WTC11 (cell line): ENCODE measurements at regions not wholly inside any gene's neighbourhood (a gene's known extent, or its start where the extent isn't known, plus 50 kb on each side); places are given as distances from the start of the nearest gene placed in this dataset.

Source experiments
- ATAC-seq: fragments of 200-7000 bp; cut with Tn5 transposase; 2 replicates; pipeline ENCODE4 v1.10.0; 2021; ENCODE audit warnings: mild to moderate bottlenecking, moderate library complexity
- CTCF ChIA-PET: fragments of 300-600 bp; sonication (Branson Sonifier 250); formaldehyde crosslinking; loops from one replicate; lab custom pipeline; 2021; ENCODE audit warnings: antibody characterized with exemption; lab: Charles Lee
- POLR2A ChIA-PET: fragments of 350-600 bp; sonication (Branson Sonifier 250); formaldehyde crosslinking; loops from one replicate; lab custom pipeline; 2021; ENCODE audit warnings: antibody characterized with exemption; lab: Charles Lee
- DNase-seq: peaks from one replicate; pipeline ENCODE4 v3.0.0; 2021; ENCODE audit warnings: low spot score
- H3K27ac Mint-ChIP-seq: 2 replicates; pipeline ENCODE4 v1.8.0; 2021; ENCODE audit warnings: mixed read lengths
- H3K27me3 Mint-ChIP-seq: 2 replicates; pipeline ENCODE4 v1.8.0; 2021; ENCODE audit warnings: low read depth, mild to moderate bottlenecking, moderate library complexity, mixed read lengths
- H3K36me3 Mint-ChIP-seq: 2 replicates; pipeline ENCODE4 v1.8.0; 2021; ENCODE audit warnings: mixed read lengths
- H3K4me1 Mint-ChIP-seq: 2 replicates; pipeline ENCODE4 v1.8.0; 2022; ENCODE audit warnings: mixed read lengths
- H3K4me3 Mint-ChIP-seq: 2 replicates; pipeline ENCODE4 v1.8.0; 2021; ENCODE audit warnings: mild to moderate bottlenecking, moderate library complexity, mixed read lengths
- H3K9me3 Mint-ChIP-seq: 2 replicates; pipeline ENCODE4 v1.8.0; 2021; ENCODE audit warnings: mixed read lengths
- ATF1 ChIP-seq: sonication (generic); formaldehyde crosslinking; IDR thresholded peaks from 2 replicates; pipeline ENCODE4 v1.8.1; 2023; ENCODE audit warnings: mild to moderate bottlenecking, moderate library complexity, missing genetic modification reagents
- CREB1 ChIP-seq: sonication (generic); formaldehyde crosslinking; IDR thresholded peaks from 2 replicates; pipeline ENCODE4 v1.8.0; 2023; ENCODE audit warnings: mild to moderate bottlenecking, missing genetic modification reagents
- ESRRA ChIP-seq: sonication (generic); formaldehyde crosslinking; IDR thresholded peaks from 2 replicates; pipeline ENCODE4 v1.8.1; 2022; ENCODE audit warnings: mild to moderate bottlenecking, missing genetic modification reagents, borderline replicate concordance
- ETV6 ChIP-seq: sonication (generic); formaldehyde crosslinking; IDR thresholded peaks from 2 replicates; pipeline ENCODE4 v1.8.1; 2022; ENCODE audit warnings: mild to moderate bottlenecking, missing genetic modification reagents
- SMAD3 ChIP-seq: sonication (generic); formaldehyde crosslinking; IDR thresholded peaks from 2 replicates; pipeline ENCODE4 v1.8.0; 2022; ENCODE audit warnings: missing genetic modification reagents, mild to moderate bottlenecking, borderline replicate concordance
- SOX15 ChIP-seq: fragments of 250-450 bp; sonication (Bioruptor Pico); IDR thresholded peaks from 2 replicates; pipeline ENCODE4 v1.9.0; 2021; ENCODE audit warnings: mild to moderate bottlenecking
- TEAD1 ChIP-seq: sonication (generic); formaldehyde crosslinking; IDR thresholded peaks from 2 replicates; pipeline ENCODE4 v1.8.0; 2022; ENCODE audit warnings: mild to moderate bottlenecking, missing genetic modification reagents
- TP53 ChIP-seq: sonication (generic); formaldehyde crosslinking; IDR thresholded peaks from 2 replicates; pipeline ENCODE4 v1.8.1; 2023; ENCODE audit warnings: mild to moderate bottlenecking, missing genetic modification reagents
- ZNF121 ChIP-seq: sonication (generic); formaldehyde crosslinking; IDR thresholded peaks from 2 replicates; pipeline ENCODE4 v1.8.0; 2023; ENCODE audit warnings: missing genetic modification reagents
- ZNF232 ChIP-seq: sonication (generic); formaldehyde crosslinking; IDR thresholded peaks from 2 replicates; pipeline ENCODE4 v1.8.0; 2022; ENCODE audit warnings: mild to moderate bottlenecking, missing genetic modification reagents
- TF ChIP-seq, protein P1 (sequence below): sonication (generic); formaldehyde crosslinking; IDR thresholded peaks from 2 replicates; pipeline ENCODE4 v1.8.1; 2023; ENCODE audit warnings: mild to moderate bottlenecking, missing genetic modification reagents, borderline replicate concordance
- TF ChIP-seq, protein P2 (sequence below): fragments of 250-450 bp; sonication (Bioruptor Pico); IDR thresholded peaks from 2 replicates; pipeline ENCODE4 v1.9.0; 2021; ENCODE audit warnings: mild to moderate bottlenecking, borderline replicate concordance
- TF ChIP-seq, protein P3 (sequence below): sonication (generic); formaldehyde crosslinking; conservative IDR thresholded peaks from 2 replicates; pipeline ENCODE4 v1.8.1; 2022; ENCODE audit warnings: mild to moderate bottlenecking, missing genetic modification reagents
- TF ChIP-seq, protein P4 (sequence below): sonication (generic); formaldehyde crosslinking; IDR thresholded peaks from 2 replicates; pipeline ENCODE4 v1.8.0; 2022; ENCODE audit warnings: missing genetic modification reagents
- TF ChIP-seq, protein P5 (sequence below): sonication (generic); formaldehyde crosslinking; IDR thresholded peaks from 2 replicates; pipeline ENCODE4 v1.8.0; 2022; ENCODE audit warnings: mild to moderate bottlenecking, missing genetic modification reagents

DNA sequence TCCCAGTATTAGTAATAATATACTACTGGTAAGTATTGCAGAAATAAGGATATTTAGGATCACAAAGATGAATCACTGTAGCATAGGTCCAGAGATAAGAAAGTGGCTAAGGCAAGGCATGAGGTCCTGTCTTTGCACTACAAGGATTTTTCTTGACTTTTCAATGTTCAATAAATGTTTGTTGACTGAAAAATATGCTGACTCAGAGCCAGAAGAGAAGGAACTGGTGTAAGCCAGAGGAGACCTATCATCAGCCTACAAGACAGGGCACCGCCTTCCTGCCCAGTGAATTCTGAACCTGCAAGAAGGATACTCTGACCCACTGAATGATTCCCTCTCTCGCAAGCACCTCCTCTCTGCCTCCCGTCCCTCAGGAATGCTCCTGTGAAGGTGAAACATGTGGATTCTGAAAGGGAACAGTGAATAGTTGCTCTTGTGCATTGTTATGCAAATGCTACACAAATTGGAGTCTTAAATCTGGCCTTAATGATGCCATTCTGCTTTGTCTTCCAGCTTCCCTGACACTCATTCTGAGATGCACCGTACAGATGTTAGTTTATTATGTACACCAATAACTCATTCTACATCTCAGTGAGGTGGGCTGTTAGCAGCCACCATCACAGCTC, 540.0 kb downstream of the OMA1 start:
- ATAC-seq (peak; percentile 92), DNase-seq (peak; percentile 62)
- Mint-ChIP-seq H3K9me3 (peaks cover 4% of the 10 kb centered on the region; the same call in 1 of the 2 replicates), H3K4me1 (peaks cover 79% of the 10 kb centered on the region), H3K4me3 (peak overlapping the region; percentile 18; the same call in 1 of the 2 replicates), H3K27ac (peak overlapping the region; percentile 86), H3K27me3 (peaks cover 15% of the 10 kb centered on the region), H3K36me3 (no peaks in the 10 kb centered on the region)
- POLR2A ChIA-PET, result interaction anchor here (1.2 kb wide), 1 partner anchor 25 kb away, joined by 6 read pairs; no protein-coding TSS in a partner anchor
- no peak for TF ChIP-seq ZNF121 (CRISPR knock-in tag)
- 0 out of 2 replicates have a peak, but pooled peaks have one; percentile 80 for TF ChIP-seq SMAD3 (CRISPR knock-in tag)
- TF ChIP-seq ATF1 (CRISPR knock-in tag), result no peak
- TF ChIP-seq, protein P1, sequence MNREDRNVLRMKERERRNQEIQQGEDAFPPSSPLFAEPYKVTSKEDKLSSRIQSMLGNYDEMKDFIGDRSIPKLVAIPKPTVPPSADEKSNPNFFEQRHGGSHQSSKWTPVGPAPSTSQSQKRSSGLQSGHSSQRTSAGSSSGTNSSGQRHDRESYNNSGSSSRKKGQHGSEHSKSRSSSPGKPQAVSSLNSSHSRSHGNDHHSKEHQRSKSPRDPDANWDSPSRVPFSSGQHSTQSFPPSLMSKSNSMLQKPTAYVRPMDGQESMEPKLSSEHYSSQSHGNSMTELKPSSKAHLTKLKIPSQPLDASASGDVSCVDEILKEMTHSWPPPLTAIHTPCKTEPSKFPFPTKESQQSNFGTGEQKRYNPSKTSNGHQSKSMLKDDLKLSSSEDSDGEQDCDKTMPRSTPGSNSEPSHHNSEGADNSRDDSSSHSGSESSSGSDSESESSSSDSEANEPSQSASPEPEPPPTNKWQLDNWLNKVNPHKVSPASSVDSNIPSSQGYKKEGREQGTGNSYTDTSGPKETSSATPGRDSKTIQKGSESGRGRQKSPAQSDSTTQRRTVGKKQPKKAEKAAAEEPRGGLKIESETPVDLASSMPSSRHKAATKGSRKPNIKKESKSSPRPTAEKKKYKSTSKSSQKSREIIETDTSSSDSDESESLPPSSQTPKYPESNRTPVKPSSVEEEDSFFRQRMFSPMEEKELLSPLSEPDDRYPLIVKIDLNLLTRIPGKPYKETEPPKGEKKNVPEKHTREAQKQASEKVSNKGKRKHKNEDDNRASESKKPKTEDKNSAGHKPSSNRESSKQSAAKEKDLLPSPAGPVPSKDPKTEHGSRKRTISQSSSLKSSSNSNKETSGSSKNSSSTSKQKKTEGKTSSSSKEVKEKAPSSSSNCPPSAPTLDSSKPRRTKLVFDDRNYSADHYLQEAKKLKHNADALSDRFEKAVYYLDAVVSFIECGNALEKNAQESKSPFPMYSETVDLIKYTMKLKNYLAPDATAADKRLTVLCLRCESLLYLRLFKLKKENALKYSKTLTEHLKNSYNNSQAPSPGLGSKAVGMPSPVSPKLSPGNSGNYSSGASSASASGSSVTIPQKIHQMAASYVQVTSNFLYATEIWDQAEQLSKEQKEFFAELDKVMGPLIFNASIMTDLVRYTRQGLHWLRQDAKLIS (CRISPR knock-in tag), result no peak
- no peak for TF ChIP-seq SOX15
- TF ChIP-seq, protein P2, sequence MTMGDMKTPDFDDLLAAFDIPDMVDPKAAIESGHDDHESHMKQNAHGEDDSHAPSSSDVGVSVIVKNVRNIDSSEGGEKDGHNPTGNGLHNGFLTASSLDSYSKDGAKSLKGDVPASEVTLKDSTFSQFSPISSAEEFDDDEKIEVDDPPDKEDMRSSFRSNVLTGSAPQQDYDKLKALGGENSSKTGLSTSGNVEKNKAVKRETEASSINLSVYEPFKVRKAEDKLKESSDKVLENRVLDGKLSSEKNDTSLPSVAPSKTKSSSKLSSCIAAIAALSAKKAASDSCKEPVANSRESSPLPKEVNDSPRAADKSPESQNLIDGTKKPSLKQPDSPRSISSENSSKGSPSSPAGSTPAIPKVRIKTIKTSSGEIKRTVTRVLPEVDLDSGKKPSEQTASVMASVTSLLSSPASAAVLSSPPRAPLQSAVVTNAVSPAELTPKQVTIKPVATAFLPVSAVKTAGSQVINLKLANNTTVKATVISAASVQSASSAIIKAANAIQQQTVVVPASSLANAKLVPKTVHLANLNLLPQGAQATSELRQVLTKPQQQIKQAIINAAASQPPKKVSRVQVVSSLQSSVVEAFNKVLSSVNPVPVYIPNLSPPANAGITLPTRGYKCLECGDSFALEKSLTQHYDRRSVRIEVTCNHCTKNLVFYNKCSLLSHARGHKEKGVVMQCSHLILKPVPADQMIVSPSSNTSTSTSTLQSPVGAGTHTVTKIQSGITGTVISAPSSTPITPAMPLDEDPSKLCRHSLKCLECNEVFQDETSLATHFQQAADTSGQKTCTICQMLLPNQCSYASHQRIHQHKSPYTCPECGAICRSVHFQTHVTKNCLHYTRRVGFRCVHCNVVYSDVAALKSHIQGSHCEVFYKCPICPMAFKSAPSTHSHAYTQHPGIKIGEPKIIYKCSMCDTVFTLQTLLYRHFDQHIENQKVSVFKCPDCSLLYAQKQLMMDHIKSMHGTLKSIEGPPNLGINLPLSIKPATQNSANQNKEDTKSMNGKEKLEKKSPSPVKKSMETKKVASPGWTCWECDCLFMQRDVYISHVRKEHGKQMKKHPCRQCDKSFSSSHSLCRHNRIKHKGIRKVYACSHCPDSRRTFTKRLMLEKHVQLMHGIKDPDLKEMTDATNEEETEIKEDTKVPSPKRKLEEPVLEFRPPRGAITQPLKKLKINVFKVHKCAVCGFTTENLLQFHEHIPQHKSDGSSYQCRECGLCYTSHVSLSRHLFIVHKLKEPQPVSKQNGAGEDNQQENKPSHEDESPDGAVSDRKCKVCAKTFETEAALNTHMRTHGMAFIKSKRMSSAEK (CRISPR knock-in tag), result no peak
- TF ChIP-seq, protein P3, sequence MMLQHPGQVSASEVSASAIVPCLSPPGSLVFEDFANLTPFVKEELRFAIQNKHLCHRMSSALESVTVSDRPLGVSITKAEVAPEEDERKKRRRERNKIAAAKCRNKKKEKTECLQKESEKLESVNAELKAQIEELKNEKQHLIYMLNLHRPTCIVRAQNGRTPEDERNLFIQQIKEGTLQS (CRISPR knock-in tag), result no peak
- TF ChIP-seq, protein P4, sequence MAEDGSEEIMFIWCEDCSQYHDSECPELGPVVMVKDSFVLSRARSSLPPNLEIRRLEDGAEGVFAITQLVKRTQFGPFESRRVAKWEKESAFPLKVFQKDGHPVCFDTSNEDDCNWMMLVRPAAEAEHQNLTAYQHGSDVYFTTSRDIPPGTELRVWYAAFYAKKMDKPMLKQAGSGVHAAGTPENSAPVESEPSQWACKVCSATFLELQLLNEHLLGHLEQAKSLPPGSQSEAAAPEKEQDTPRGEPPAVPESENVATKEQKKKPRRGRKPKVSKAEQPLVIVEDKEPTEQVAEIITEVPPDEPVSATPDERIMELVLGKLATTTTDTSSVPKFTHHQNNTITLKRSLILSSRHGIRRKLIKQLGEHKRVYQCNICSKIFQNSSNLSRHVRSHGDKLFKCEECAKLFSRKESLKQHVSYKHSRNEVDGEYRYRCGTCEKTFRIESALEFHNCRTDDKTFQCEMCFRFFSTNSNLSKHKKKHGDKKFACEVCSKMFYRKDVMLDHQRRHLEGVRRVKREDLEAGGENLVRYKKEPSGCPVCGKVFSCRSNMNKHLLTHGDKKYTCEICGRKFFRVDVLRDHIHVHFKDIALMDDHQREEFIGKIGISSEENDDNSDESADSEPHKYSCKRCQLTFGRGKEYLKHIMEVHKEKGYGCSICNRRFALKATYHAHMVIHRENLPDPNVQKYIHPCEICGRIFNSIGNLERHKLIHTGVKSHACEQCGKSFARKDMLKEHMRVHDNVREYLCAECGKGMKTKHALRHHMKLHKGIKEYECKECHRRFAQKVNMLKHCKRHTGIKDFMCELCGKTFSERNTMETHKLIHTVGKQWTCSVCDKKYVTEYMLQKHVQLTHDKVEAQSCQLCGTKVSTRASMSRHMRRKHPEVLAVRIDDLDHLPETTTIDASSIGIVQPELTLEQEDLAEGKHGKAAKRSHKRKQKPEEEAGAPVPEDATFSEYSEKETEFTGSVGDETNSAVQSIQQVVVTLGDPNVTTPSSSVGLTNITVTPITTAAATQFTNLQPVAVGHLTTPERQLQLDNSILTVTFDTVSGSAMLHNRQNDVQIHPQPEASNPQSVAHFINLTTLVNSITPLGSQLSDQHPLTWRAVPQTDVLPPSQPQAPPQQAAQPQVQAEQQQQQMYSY (CRISPR knock-in tag), result no peak
- peak; percentile 67; the same call in 1 of the 2 replicates for TF ChIP-seq ESRRA (CRISPR knock-in tag)
- TF ChIP-seq ETV6 (CRISPR knock-in tag), result peak; percentile 78; the same call in 1 of the 2 replicates
- peak; percentile 95; the same call in 1 of the 2 replicates for TF ChIP-seq TEAD1 (CRISPR knock-in tag)
- TF ChIP-seq ZNF232 (CRISPR knock-in tag), result peak; percentile 78; the same call in 1 of the 2 replicates
- TF ChIP-seq CREB1 (CRISPR knock-in tag), result 0 out of 2 replicates have a peak, but pooled peaks have one; percentile 19
- no peak for TF ChIP-seq TP53
- TF ChIP-seq, protein P5, sequence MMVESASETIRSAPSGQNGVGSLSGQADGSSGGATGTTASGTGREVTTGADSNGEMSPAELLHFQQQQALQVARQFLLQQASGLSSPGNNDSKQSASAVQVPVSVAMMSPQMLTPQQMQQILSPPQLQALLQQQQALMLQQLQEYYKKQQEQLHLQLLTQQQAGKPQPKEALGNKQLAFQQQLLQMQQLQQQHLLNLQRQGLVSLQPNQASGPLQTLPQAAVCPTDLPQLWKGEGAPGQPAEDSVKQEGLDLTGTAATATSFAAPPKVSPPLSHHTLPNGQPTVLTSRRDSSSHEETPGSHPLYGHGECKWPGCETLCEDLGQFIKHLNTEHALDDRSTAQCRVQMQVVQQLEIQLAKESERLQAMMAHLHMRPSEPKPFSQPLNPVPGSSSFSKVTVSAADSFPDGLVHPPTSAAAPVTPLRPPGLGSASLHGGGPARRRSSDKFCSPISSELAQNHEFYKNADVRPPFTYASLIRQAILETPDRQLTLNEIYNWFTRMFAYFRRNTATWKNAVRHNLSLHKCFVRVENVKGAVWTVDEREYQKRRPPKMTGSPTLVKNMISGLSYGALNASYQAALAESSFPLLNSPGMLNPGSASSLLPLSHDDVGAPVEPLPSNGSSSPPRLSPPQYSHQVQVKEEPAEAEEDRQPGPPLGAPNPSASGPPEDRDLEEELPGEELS (CRISPR knock-in tag), result peak; percentile 59; the same call in 1 of the 2 replicates
- CTCF ChIA-PET, result interaction anchor here (1.0 to 1.6 kb wide), 2 partner anchors 13 to 149 kb away, joined by 3 to 5 read pairs; no protein-coding TSS in a partner anchor
